HEK293 (cell line): ENCODE measurements at regions not wholly inside any gene's neighbourhood (a gene's known extent, or its start where the extent isn't known, plus 50 kb on each side); places are given as distances from the start of the nearest gene placed in this dataset.

Experiments used
- CTCF ChIA-PET: fragments of 350-600 bp; formaldehyde crosslinking; extraction: SDS; loops from one replicate; lab custom pipeline; 2021; ENCODE audit warnings: antibody characterized with exemption; lab: Yijun Ruan, JAX
- POLR2A ChIA-PET: fragments of 300-600 bp; formaldehyde crosslinking; extraction: SDS; loops from one replicate; lab custom pipeline; 2020; ENCODE audit warnings: antibody characterized with exemption, inconsistent platforms; lab: Yijun Ruan, JAX
- H3K27ac ChIP-seq: fragments of 200-500 bp; sonication (Bioruptor generic); 2 replicates; pipeline ENCODE4 v1.5.1; 2014; ENCODE audit warnings: low read depth, low read length, control low read depth, inconsistent platforms; ENCODE audit errors: extremely low read depth
- H3K36me3 ChIP-seq, 2 experiments: fragments of 200-500 bp in 1 of 2; sonication (Bioruptor generic) in 1 of 2; 1 replicate in 1 of 2; 2 replicates in 1 of 2; pipeline ENCODE4 v1.5.1; 2014 to 2017; ENCODE audit warnings: inconsistent platforms in 2 of 2, low read length in 2 of 2; ENCODE audit not compliant: control insufficient read depth in 2 of 2, insufficient read depth in 1 of 2
- H3K4me1 ChIP-seq: fragments of 200-500 bp; sonication (Bioruptor generic); 2 replicates; pipeline ENCODE4 v1.5.1; 2014; ENCODE audit warnings: mild to moderate bottlenecking, low read length, inconsistent platforms; ENCODE audit not compliant: control insufficient read depth, insufficient read depth
- H3K4me3 ChIP-seq: 2 replicates; pipeline ENCODE4 v1.5.1; 2011; ENCODE audit warnings: low read depth, mild to moderate bottlenecking, control low read depth, low read length, moderate library complexity
- H3K9me3 ChIP-seq: fragments of 200-500 bp; sonication (Bioruptor generic); 2 replicates; pipeline ENCODE4 v1.5.1; 2014; ENCODE audit warnings: low read depth, low read length, inconsistent platforms; ENCODE audit not compliant: control insufficient read depth, insufficient read depth
- FEZF1 ChIP-seq: fragments of 450-650 bp; formaldehyde crosslinking; IDR thresholded peaks from 2 replicates; pipeline ENCODE4 v1.5.1; 2016; ENCODE audit warnings: missing biosample characterization, missing genetic modification characterization
- KLF16 ChIP-seq: fragments of 450-650 bp; formaldehyde crosslinking; IDR thresholded peaks from 2 replicates; pipeline ENCODE4 v1.5.1; 2017; ENCODE audit warnings: missing biosample characterization, missing genetic modification characterization
- ZIC2 ChIP-seq: fragments of 450-650 bp; formaldehyde crosslinking; IDR thresholded peaks from 2 replicates; pipeline ENCODE4 v1.5.1; 2016; ENCODE audit warnings: missing biosample characterization, missing genetic modification characterization
- ZNF10 ChIP-seq: fragments of 450-650 bp; formaldehyde crosslinking; IDR thresholded peaks from 2 replicates; pipeline ENCODE4 v1.5.1; 2017; ENCODE audit warnings: missing biosample characterization, missing genetic modification characterization
- ZNF114 ChIP-seq: fragments of 450-650 bp; formaldehyde crosslinking; IDR thresholded peaks from 2 replicates; pipeline ENCODE4 v1.5.0; 2017; ENCODE audit warnings: missing biosample characterization, missing genetic modification characterization
- ZNF211 ChIP-seq: fragments of 450-650 bp; formaldehyde crosslinking; IDR thresholded peaks from 2 replicates; pipeline ENCODE4 v1.5.1; 2016; ENCODE audit warnings: low read depth, missing biosample characterization, missing genetic modification characterization
- ZNF549 ChIP-seq: fragments of 450-650 bp; IDR thresholded peaks from 2 replicates; pipeline ENCODE4 v1.5.1; 2018; ENCODE audit warnings: missing biosample characterization, missing genetic modification characterization, mild to moderate bottlenecking, inconsistent platforms, moderate library complexity
- ZNF560 ChIP-seq: fragments of 450-650 bp; formaldehyde crosslinking; IDR thresholded peaks from 2 replicates; pipeline ENCODE4 v1.5.1; 2017; ENCODE audit warnings: missing biosample characterization, missing genetic modification characterization, borderline replicate concordance
- ZNF76 ChIP-seq: fragments of 450-650 bp; formaldehyde crosslinking; IDR thresholded peaks from 2 replicates; pipeline ENCODE4; 2016; ENCODE audit warnings: low read depth, missing biosample characterization, missing genetic modification characterization, borderline replicate concordance
- ZNF792 ChIP-seq: fragments of 450-650 bp; formaldehyde crosslinking; IDR thresholded peaks from 2 replicates; pipeline ENCODE4 v1.5.1; 2016; ENCODE audit warnings: missing biosample characterization, missing genetic modification characterization
- TF ChIP-seq, protein P1 (sequence below): fragments of 450-650 bp; formaldehyde crosslinking; IDR thresholded peaks from 2 replicates; pipeline ENCODE4 v1.5.1; 2016; ENCODE audit warnings: missing biosample characterization, missing genetic modification characterization
- TF ChIP-seq, protein P2 (sequence below): fragments of 450-650 bp; formaldehyde crosslinking; IDR thresholded peaks from 2 replicates; pipeline ENCODE4 v1.5.1; 2016; ENCODE audit warnings: missing biosample characterization, missing genetic modification characterization
- TF ChIP-seq, protein P3 (sequence below): fragments of 450-650 bp; formaldehyde crosslinking; conservative IDR thresholded peaks from 2 replicates; pipeline ENCODE4 v1.5.1; 2016; ENCODE audit warnings: low read depth, missing biosample characterization, missing genetic modification characterization
- TF ChIP-seq, protein P4 (sequence below): fragments of 450-650 bp; formaldehyde crosslinking; IDR thresholded peaks from 2 replicates; pipeline ENCODE4 v1.5.1; 2016; ENCODE audit warnings: missing biosample characterization, missing genetic modification characterization, borderline replicate concordance

DNA sequence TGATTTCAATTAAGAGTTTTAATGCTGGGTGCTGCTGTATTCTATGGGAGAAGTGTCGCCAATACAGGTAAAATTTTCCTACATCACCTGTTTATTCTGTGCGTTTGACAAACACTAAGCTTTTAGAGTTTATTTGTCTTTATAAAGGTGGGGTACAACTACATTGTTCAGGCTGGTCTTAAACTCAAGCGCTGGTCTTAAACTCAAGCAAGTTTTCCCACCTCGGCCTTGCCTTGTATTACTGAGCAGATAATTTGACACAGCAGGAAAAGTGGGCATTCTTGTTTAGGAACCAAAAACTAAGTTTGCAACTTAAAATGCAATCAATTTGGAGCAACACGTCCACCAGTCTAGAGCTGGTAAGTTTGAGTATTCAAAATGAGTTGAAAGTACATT, 112.9 kb upstream of the BTN3A2 start (continued):
- TF ChIP-seq, protein P1, sequence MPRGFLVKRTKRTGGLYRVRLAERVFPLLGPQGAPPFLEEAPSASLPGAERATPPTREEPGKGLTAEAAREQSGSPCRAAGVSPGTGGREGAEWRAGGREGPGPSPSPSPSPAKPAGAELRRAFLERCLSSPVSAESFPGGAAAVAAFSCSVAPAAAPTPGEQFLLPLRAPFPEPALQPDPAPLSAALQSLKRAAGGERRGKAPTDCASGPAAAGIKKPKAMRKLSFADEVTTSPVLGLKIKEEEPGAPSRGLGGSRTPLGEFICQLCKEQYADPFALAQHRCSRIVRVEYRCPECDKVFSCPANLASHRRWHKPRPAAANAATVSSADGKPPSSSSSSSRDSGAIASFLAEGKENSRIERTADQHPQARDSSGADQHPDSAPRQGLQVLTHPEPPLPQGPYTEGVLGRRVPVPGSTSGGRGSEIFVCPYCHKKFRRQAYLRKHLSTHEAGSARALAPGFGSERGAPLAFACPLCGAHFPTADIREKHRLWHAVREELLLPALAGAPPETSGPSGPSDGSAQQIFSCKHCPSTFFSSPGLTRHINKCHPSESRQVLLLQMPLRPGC (tag by site-specific recombination): no peak
- TF ChIP-seq ZNF76 (tag by site-specific recombination) (no peak), ZNF560 (no peak), ZNF10 (tag by site-specific recombination) (no peak)
- TF ChIP-seq, protein P2, sequence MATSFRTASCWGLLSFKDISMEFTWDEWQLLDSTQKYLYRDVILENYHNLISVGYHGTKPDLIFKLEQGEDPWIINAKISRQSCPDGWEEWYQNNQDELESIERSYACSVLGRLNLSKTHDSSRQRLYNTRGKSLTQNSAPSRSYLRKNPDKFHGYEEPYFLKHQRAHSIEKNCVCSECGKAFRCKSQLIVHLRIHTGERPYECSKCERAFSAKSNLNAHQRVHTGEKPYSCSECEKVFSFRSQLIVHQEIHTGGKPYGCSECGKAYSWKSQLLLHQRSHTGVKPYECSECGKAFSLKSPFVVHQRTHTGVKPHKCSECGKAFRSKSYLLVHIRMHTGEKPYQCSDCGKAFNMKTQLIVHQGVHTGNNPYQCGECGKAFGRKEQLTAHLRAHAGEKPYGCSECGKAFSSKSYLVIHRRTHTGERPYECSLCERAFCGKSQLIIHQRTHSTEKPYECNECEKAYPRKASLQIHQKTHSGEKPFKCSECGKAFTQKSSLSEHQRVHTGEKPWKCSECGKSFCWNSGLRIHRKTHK: no peak

DNA sequence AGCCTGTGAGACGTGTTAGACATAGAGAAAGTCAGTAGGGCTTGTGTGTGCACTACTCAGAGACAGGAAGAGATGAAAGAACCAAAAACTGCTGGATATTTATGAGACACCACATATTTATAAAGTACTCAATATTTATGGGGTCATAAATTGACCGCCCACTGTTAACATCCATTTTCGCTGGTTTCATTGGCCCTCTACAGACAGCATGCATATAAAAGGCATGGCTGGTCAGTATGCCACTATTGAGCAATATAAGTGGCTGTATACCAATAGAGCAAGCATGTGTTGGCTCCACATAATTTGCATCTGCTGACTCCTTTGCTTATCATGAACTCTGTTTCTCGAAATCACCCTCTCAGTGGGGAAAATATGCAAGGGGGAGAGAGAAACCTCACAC, 110.3 kb upstream of the BTN3A2 start:
- TF ChIP-seq ZNF549: no peak
- 0 out of 2 replicates have a peak, but pooled peaks have one; percentile 18 for TF ChIP-seq ZIC2 (tag by site-specific recombination)
- Histone ChIP-seq H3K4me3 (no peak overlapping the region), H3K9me3 (no peaks in the 10 kb centered on the region), H3K27ac (no peak overlapping the region), H3K36me3 (no peaks in the 10 kb centered on the region), H3K4me1 (no peaks in the 10 kb centered on the region)
- CTCF ChIA-PET: interaction anchor here (0.6 kb wide), 1 partner anchor 19 kb away, joined by 11 read pairs; no protein-coding TSS in a partner anchor
- POLR2A ChIA-PET: no interaction called here

DNA sequence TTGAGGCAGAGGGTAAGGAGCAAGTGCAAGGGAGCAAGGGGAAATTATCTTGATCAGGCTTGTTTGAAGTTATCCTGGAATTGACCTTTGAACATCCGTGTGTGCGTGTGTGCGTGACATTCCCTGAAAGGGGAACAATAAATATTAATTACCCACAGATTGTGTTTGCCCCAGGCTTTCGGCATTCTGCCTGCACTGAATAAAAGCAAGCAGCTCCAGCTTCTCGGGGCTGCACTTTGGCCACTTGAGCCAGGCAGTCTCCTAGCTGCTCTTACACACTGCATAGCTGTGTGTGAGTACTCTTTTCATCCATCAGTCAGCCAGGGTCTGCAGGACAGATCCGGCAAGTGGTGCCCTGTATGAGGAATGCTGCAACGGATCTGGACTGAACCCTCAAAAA, 107.7 kb upstream of the BTN3A2 start:
- no peaks in the 10 kb centered on the region for H3K36me3 ChIP-seq
- no peaks in the 10 kb centered on the region for H3K9me3 ChIP-seq
- CTCF ChIA-PET: interaction anchor here (0.7 to 2.3 kb wide), 4 partner anchors 10 to 17 kb away, joined by 3 to 11 read pairs (median 4); a partner anchor contains a TSS
- TF ChIP-seq ZNF792 (tag by site-specific recombination) (no peak), ZNF114 (no peak), KLF16 (tag by site-specific recombination) (no peak), FEZF1 (tag by site-specific recombination) (no peak), ZNF211 (tag by site-specific recombination) (no peak)
- TF ChIP-seq, protein P3, sequence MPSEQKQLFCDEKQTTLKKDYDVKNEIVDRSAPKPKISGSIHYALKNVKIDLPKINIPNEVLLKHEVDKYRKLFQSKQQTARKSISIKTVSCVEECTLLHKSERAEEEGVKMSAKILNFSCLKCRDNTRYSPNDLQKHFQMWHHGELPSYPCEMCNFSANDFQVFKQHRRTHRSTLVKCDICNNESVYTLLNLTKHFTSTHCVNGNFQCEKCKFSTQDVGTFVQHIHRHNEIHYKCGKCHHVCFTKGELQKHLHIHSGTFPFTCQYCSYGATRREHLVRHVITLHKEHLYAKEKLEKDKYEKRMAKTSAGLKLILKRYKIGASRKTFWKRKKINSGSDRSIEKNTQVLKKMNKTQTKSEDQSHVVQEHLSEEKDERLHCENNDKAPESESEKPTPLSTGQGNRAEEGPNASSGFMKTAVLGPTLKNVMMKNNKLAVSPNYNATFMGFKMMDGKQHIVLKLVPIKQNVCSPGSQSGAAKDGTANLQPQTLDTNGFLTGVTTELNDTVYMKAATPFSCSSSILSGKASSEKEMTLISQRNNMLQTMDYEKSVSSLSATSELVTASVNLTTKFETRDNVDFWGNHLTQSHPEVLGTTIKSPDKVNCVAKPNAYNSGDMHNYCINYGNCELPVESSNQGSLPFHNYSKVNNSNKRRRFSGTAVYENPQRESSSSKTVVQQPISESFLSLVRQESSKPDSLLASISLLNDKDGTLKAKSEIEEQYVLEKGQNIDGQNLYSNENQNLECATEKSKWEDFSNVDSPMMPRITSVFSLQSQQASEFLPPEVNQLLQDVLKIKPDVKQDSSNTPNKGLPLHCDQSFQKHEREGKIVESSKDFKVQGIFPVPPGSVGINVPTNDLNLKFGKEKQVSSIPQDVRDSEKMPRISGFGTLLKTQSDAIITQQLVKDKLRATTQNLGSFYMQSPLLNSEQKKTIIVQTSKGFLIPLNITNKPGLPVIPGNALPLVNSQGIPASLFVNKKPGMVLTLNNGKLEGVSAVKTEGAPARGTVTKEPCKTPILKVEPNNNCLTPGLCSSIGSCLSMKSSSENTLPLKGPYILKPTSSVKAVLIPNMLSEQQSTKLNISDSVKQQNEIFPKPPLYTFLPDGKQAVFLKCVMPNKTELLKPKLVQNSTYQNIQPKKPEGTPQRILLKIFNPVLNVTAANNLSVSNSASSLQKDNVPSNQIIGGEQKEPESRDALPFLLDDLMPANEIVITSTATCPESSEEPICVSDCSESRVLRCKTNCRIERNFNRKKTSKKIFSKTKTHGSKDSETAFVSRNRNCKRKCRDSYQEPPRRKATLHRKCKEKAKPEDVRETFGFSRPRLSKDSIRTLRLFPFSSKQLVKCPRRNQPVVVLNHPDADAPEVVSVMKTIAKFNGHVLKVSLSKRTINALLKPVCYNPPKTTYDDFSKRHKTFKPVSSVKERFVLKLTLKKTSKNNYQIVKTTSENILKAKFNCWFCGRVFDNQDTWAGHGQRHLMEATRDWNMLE (tag by site-specific recombination): no peak
- TF ChIP-seq, protein P4, sequence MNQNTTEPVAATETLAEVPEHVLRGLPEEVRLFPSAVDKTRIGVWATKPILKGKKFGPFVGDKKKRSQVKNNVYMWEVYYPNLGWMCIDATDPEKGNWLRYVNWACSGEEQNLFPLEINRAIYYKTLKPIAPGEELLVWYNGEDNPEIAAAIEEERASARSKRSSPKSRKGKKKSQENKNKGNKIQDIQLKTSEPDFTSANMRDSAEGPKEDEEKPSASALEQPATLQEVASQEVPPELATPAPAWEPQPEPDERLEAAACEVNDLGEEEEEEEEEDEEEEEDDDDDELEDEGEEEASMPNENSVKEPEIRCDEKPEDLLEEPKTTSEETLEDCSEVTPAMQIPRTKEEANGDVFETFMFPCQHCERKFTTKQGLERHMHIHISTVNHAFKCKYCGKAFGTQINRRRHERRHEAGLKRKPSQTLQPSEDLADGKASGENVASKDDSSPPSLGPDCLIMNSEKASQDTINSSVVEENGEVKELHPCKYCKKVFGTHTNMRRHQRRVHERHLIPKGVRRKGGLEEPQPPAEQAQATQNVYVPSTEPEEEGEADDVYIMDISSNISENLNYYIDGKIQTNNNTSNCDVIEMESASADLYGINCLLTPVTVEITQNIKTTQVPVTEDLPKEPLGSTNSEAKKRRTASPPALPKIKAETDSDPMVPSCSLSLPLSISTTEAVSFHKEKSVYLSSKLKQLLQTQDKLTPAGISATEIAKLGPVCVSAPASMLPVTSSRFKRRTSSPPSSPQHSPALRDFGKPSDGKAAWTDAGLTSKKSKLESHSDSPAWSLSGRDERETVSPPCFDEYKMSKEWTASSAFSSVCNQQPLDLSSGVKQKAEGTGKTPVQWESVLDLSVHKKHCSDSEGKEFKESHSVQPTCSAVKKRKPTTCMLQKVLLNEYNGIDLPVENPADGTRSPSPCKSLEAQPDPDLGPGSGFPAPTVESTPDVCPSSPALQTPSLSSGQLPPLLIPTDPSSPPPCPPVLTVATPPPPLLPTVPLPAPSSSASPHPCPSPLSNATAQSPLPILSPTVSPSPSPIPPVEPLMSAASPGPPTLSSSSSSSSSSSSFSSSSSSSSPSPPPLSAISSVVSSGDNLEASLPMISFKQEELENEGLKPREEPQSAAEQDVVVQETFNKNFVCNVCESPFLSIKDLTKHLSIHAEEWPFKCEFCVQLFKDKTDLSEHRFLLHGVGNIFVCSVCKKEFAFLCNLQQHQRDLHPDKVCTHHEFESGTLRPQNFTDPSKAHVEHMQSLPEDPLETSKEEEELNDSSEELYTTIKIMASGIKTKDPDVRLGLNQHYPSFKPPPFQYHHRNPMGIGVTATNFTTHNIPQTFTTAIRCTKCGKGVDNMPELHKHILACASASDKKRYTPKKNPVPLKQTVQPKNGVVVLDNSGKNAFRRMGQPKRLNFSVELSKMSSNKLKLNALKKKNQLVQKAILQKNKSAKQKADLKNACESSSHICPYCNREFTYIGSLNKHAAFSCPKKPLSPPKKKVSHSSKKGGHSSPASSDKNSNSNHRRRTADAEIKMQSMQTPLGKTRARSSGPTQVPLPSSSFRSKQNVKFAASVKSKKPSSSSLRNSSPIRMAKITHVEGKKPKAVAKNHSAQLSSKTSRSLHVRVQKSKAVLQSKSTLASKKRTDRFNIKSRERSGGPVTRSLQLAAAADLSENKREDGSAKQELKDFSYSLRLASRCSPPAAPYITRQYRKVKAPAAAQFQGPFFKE: no peak
- POLR2A ChIA-PET: no interaction called here
- no peak overlapping the region for H3K27ac ChIP-seq
- no peaks in the 10 kb centered on the region for H3K4me1 ChIP-seq
- H3K4me3 ChIP-seq: no peak overlapping the region
